ENCODE measurements at regions not wholly inside any gene's neighbourhood (a gene's known extent, or its start where the extent isn't known, plus 50 kb on each side); places are given as distances from the start of the nearest gene placed in this dataset.

- ATAC-seq (no peak), DNase-seq (no peak)
- H3K27me3 ChIP-seq (ENCODE audit: insufficient read depth in 3 of 3, low read length in 2 of 3) = peaks cover 0 to 8% (median 0%) of the 10 kb centered on the region in 3 donors
- 47 to 54% (median 47%) methylated on average over 6 of the region's 6 CpGs for WGBS, 3 donors
- H3K27ac ChIP-seq = no peak overlapping the region
- no peak for TF ChIP-seq CTCF (IDR thresholded peaks at IDR 0.05)
- no peaks in the 10 kb centered on the region for H3K4me1 ChIP-seq
- no peak overlapping the region for H3K4me3 ChIP-seq
- H3K9me3 ChIP-seq = peaks cover 25% of the 10 kb centered on the region
- H3K36me3 ChIP-seq (ENCODE audit: insufficient read depth in 1 of 2, low read depth in 1 of 2) = no peaks in the 10 kb centered on the region
- intact Hi-C loops (cut with DNase I) = no loop called here
Observed at GRCh38 chr2:573805-574392, 103.3 kb downstream of the TMEM18 start.

GRCh38 chr2:573025-573424 is 104.2 kb downstream of the TMEM18 start:
- H3K27me3 ChIP-seq (ENCODE audit: insufficient read depth in 3 of 3, low read length in 2 of 3) = peaks cover 0 to 8% (median 4%) of the 10 kb centered on the region in 3 donors
- no peaks in the 10 kb centered on the region for H3K4me1 ChIP-seq
- intact Hi-C loops (cut with DNase I) = no loop called here
- H3K9me3 ChIP-seq = peaks cover 25% of the 10 kb centered on the region
- 75 to 81% (median 76%) methylated on average over 9 of the region's 9 CpGs for WGBS, 3 donors
- H3K36me3 ChIP-seq (ENCODE audit: insufficient read depth in 1 of 2, low read depth in 1 of 2) = no peaks in the 10 kb centered on the region
- ATAC-seq = no peak
- H3K4me3 ChIP-seq = no peak overlapping the region
- no peak overlapping the region for H3K27ac ChIP-seq
- TF ChIP-seq CTCF (IDR thresholded peaks at IDR 0.05) = no peak
- no peak for DNase-seq

- H3K27ac ChIP-seq = no peak overlapping the region
- H3K9me3 ChIP-seq = peaks cover 17% of the 10 kb centered on the region
- TF ChIP-seq CTCF (IDR thresholded peaks at IDR 0.05) = no peak
- no peak overlapping the region for H3K4me3 ChIP-seq
- 57 to 65% (median 65%) methylated on average over 3 of the region's 3 CpGs for WGBS, 3 donors
- intact Hi-C loops (cut with DNase I) = no loop called here
- no peak for DNase-seq
- no peaks in the 10 kb centered on the region for H3K4me1 ChIP-seq
- no peak for ATAC-seq
- peaks cover 6 to 13% (median 7%) of the 10 kb centered on the region in 3 donors for H3K27me3 ChIP-seq (ENCODE audit: insufficient read depth in 3 of 3, low read length in 2 of 3)
- no peaks in the 10 kb centered on the region for H3K36me3 ChIP-seq (ENCODE audit: insufficient read depth in 1 of 2, low read depth in 1 of 2)
Observed at GRCh38 chr2:569681-570080, 107.5 kb downstream of the TMEM18 start.

- intact Hi-C loops (cut with DNase I) = no loop called here
- Histone ChIP-seq H3K4me3 (no peak overlapping the region), H3K36me3 (ENCODE audit: insufficient read depth in 1 of 2, low read depth in 1 of 2) (no peaks in the 10 kb centered on the region), H3K27me3 (ENCODE audit: insufficient read depth in 3 of 3, low read length in 2 of 3) (peaks cover 6 to 13% (median 7%) of the 10 kb centered on the region in 3 donors), H3K4me1 (no peaks in the 10 kb centered on the region), H3K9me3 (peaks cover 17% of the 10 kb centered on the region), H3K27ac (no peak overlapping the region)
- 55 to 57% (median 57%) methylated on average over 4 of the region's 4 CpGs for WGBS, 3 donors
- ATAC-seq (no peak), DNase-seq (no peak)
- no peak for TF ChIP-seq CTCF (IDR thresholded peaks at IDR 0.05)
Observed at GRCh38 chr2:568639-569235, 108.5 kb downstream of the TMEM18 start.
